K562 (cell line): ENCODE measurements at regions not wholly inside any gene's neighbourhood (a gene's known extent, or its start where the extent isn't known, plus 50 kb on each side); places are given as distances from the start of the nearest gene placed in this dataset.

Source experiments
- ATAC-seq: fragments of 200-7000 bp; cut with Tn5 transposase; 3 replicates; pipeline ENCODE4 v1.9.1; 2020; ENCODE audit warnings: moderate library complexity
- BruUV-seq: library from RNA; stranded (reverse); fragments of 400-500 nt; replicated peaks from 2 replicates; lab custom pipeline; 2021; lab: Mats Ljungman, UMichigan
- CTCF ChIA-PET: fragments of 300-600 bp; formaldehyde crosslinking; extraction: SDS; loops from one replicate; lab custom pipeline; 2021; ENCODE audit warnings: low intra/inter-chr PET ratio; lab: Yijun Ruan, JAX
- POLR2A ChIA-PET: fragments of 300-600, 350-650 bp; sonication (Branson Sonifier 250); formaldehyde crosslinking; extraction: SDS; loops from one replicate; lab custom pipeline; 2021; ENCODE audit warnings: antibody characterized with exemption, inconsistent platforms; lab: Yijun Ruan, JAX
- DNase-seq, 4 experiments: peaks; one replicate each; pipeline versions ENCODE4 v3.0.0 to v3.0.0-alpha.2; 2011 to 2018; ENCODE audit warnings: low spot score in 3 of 4, mixed read lengths in 3 of 4; ENCODE audit errors: extremely low read depth in 1 of 4
- FAIRE-seq: peaks from 2 replicates; lab custom pipeline; 2011; peaks lifted over from hg19 to GRCh38; lab: Jason Lieb, UNC
- H2AFZ ChIP-seq: 2 replicates; pipeline ENCODE4 v1.6.0; 2011; ENCODE audit warnings: low read depth, low read length, control low read depth, inconsistent platforms
- H3K27ac ChIP-seq: fragments of 200-600 bp; 3 replicates; pipeline ENCODE4 v1.8.0; 2011; ENCODE audit warnings: low read depth, mild to moderate bottlenecking, control low read depth, inconsistent platforms, low read length, moderate library complexity, mixed read lengths; ENCODE audit errors: extremely low read depth
- H3K27me3 ChIP-seq, 2 experiments: fragments of 300-600 bp in 1 of 2; 2 replicates in 1 of 2; 3 replicates in 1 of 2; pipeline versions ENCODE4 v1.6.0 to v1.8.0; 2011; ENCODE audit warnings: inconsistent platforms in 2 of 2, low read length in 2 of 2, mild to moderate bottlenecking in 1 of 2, mixed read lengths in 1 of 2, moderate library complexity in 1 of 2; ENCODE audit not compliant: control insufficient read depth in 2 of 2, insufficient read depth in 2 of 2
- H3K36me3 ChIP-seq: fragments of 300-600 bp; 3 replicates; pipeline ENCODE4 v1.8.0; 2011; ENCODE audit warnings: mild to moderate bottlenecking, low read length, inconsistent platforms; ENCODE audit not compliant: control insufficient read depth, insufficient read depth
- H3K4me1 ChIP-seq, 2 experiments: fragments of 200-600 bp in 1 of 2; replicated peaks in 1 of 2; 2 replicates in 1 of 2; 3 replicates in 1 of 2; pipeline versions ENCODE4 v1.5.1 to v1.8.0; 2011; ENCODE audit warnings: inconsistent platforms in 2 of 2, low read length in 2 of 2, mild to moderate bottlenecking in 1 of 2, mixed read lengths in 1 of 2, moderate library complexity in 1 of 2; ENCODE audit not compliant: control insufficient read depth in 2 of 2, insufficient read depth in 2 of 2
- H3K4me2 ChIP-seq: 2 replicates; pipeline ENCODE4 v1.6.1; 2011; ENCODE audit warnings: low read length, control low read depth, inconsistent platforms, mixed read lengths; ENCODE audit not compliant: insufficient read depth
- H3K4me3 ChIP-seq: fragments of 200-600 bp; sonication (generic), shearing (Covaris generic); 2 replicates; pipeline ENCODE4 v1.5.1; 2016; ENCODE audit warnings: control low read depth, inconsistent platforms
- H3K79me2 ChIP-seq: fragments of 200-600 bp; 3 replicates; pipeline ENCODE4 v1.8.0; 2011; ENCODE audit warnings: low read length, inconsistent platforms; ENCODE audit not compliant: control insufficient read depth, insufficient read depth
- H3K9ac ChIP-seq, 2 experiments: 2 replicates each; pipeline versions ENCODE4 v1.6.0 to v1.6.1; 2011; ENCODE audit warnings: low read depth in 2 of 2, low read length in 2 of 2, control low read depth in 1 of 2, inconsistent platforms in 1 of 2, mild to moderate bottlenecking in 1 of 2, mixed read lengths in 1 of 2; ENCODE audit not compliant: insufficient read depth in 1 of 2
- H3K9me1 ChIP-seq: one replicate; pipeline ENCODE4 v1.6.0; 2011; ENCODE audit warnings: inconsistent platforms, mild to moderate bottlenecking, low read length, moderate library complexity; ENCODE audit not compliant: control insufficient read depth, insufficient read depth
- H3K9me3 ChIP-seq: replicated peaks from 2 replicates; pipeline ENCODE4 v1.5.1; 2011; ENCODE audit warnings: low read depth, low read length, inconsistent platforms; ENCODE audit not compliant: control insufficient read depth, insufficient read depth
- H4K20me1 ChIP-seq: replicated peaks from 2 replicates; pipeline ENCODE4 v1.6.1; 2011; ENCODE audit warnings: low read length, inconsistent platforms, mixed read lengths; ENCODE audit not compliant: control insufficient read depth, insufficient read depth
- CCNT2 ChIP-seq: IDR thresholded peaks from 2 replicates; pipeline ENCODE4 v1.6.1; 2011; ENCODE audit warnings: borderline replicate concordance, low read depth, mild to moderate bottlenecking, moderate library complexity, mixed read lengths, low read length; ENCODE audit not compliant: insufficient read length; ENCODE audit errors: extremely low read depth
- HDGF ChIP-seq: fragments of 450-650 bp; IDR thresholded peaks from 2 replicates; pipeline ENCODE4 v1.6.1; 2016
- HMGN3 ChIP-seq: IDR thresholded peaks from 2 replicates; pipeline ENCODE4 v1.6.1; 2011; ENCODE audit warnings: borderline replicate concordance, low read depth, mild to moderate bottlenecking, mixed read lengths, low read length; ENCODE audit not compliant: insufficient read length; ENCODE audit errors: extremely low read depth
- HSF4 ChIP-seq: fragments of 250-450 bp; sonication (Bioruptor Pico); IDR thresholded peaks from 2 replicates; pipeline ENCODE4 v2.1.2; 2022; ENCODE audit warnings: mild to moderate bottlenecking, moderate library complexity, borderline replicate concordance
- NCOA1 ChIP-seq: fragments of 450-650 bp; IDR thresholded peaks from 2 replicates; pipeline ENCODE4 v1.6.1; 2016; ENCODE audit warnings: low read depth
- POLR2H ChIP-seq: IDR thresholded peaks from 2 replicates; pipeline ENCODE4 v1.6.1; 2016; ENCODE audit warnings: missing genetic modification characterization, low read depth, mild to moderate bottlenecking, control low read depth, missing compliant biosample characterization, moderate library complexity
- PRPF4 ChIP-seq: fragments of 200-400 bp; formaldehyde crosslinking; IDR thresholded peaks from one replicate; pipeline ENCODE4 v1.6.1; 2017; ENCODE audit warnings: low read length, low read depth, mild to moderate bottlenecking; ENCODE audit not compliant: insufficient read depth, poor library complexity, severe bottlenecking
- TEAD2 ChIP-seq: fragments of 450-650 bp; IDR thresholded peaks from 2 replicates; pipeline ENCODE4 v1.6.1; 2016; ENCODE audit warnings: missing genetic modification characterization, control low read depth, missing compliant biosample characterization
- TFAM ChIP-seq: fragments of 250-450 bp; sonication (Bioruptor Pico); conservative IDR thresholded peaks from 2 replicates; pipeline ENCODE4 v1.5.0; 2021; ENCODE audit warnings: mild to moderate bottlenecking, moderate library complexity
- TRIM28 ChIP-seq: fragments of 450-650 bp; IDR thresholded peaks from 2 replicates; pipeline ENCODE4 v1.6.1; 2017
- ZNF316 ChIP-seq: fragments of 450-650 bp; IDR thresholded peaks from 2 replicates; pipeline ENCODE4 v1.6.1; 2016
- WGBS: fragments of 100-300 bp; shearing (Covaris generic); methylation state at CpG from one replicate; pipeline ENCODE4 v1.1.6; 2016; ENCODE audit warnings: low coverage, mixed read lengths; ENCODE audit not compliant: insufficient coverage; ENCODE audit errors: missing lambda C conversion rate; 5-methylcytosine and 5-hydroxymethylcytosine counted together
- in situ Hi-C: fragments of 300-500 bp; cut with MboI; formaldehyde crosslinking; loops from 4 replicates; pipeline ENCODE4 v1.15.0; 2018; ENCODE audit warnings: inconsistent platforms, mixed read lengths
- intact Hi-C: fragments of 100-400 bp; cut with micrococcal nuclease; formaldehyde crosslinking; loops from 2 replicates; pipeline ENCODE4 v1.14.2; 2022
- TF ChIP-seq, protein P1 (sequence below): fragments of 450-650 bp; conservative IDR thresholded peaks from 2 replicates; pipeline ENCODE4 v1.6.1; 2016; ENCODE audit warnings: missing genetic modification characterization, low read depth, mild to moderate bottlenecking, control low read depth, missing compliant biosample characterization

DNA sequence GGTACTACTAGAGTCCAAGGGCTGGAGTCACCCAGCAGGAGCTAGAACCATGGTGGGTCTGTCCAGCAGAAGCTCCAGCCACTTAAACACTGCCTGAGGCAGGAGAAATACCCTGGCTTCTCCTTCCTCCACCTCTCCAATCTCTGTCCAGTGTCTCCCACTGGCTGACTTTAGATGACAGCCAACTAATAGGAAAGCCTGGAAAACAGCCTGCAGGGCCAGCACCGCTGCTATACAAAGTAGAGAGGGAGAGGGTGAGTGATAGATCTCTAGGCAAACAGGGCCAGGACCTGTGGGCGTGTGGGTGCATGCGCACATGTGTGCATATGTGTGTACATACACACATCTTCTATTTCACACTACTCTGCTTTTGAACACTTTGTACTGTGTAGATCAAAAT lies 56.5 kb upstream of the ATP8A1 start:
- Histone ChIP-seq H3K9me1 (no peaks in the 10 kb centered on the region), H3K36me3 (no peaks in the 10 kb centered on the region), H3K4me2 (no peak overlapping the region), H4K20me1 (no peaks in the 10 kb centered on the region), H3K27me3 (no peaks in the 10 kb centered on the region), H3K9me3 (no peaks in the 10 kb centered on the region), H3K4me1 (no peaks in the 10 kb centered on the region)
- no peak for ATAC-seq
- POLR2A ChIA-PET, result no interaction called here
- CTCF ChIA-PET, result no interaction called here
- TF ChIP-seq NCOA1 (no peak), POLR2H (tag) (no peak), HMGN3 (no peak), CCNT2 (no peak), TEAD2 (no peak), HSF4 (CRISPR knock-in tag) (no peak), ZNF316 (no peak), HDGF (no peak), TFAM (CRISPR knock-in tag) (no peak), TRIM28 (no peak), PRPF4 (no peak)
- TF ChIP-seq, protein P1, sequence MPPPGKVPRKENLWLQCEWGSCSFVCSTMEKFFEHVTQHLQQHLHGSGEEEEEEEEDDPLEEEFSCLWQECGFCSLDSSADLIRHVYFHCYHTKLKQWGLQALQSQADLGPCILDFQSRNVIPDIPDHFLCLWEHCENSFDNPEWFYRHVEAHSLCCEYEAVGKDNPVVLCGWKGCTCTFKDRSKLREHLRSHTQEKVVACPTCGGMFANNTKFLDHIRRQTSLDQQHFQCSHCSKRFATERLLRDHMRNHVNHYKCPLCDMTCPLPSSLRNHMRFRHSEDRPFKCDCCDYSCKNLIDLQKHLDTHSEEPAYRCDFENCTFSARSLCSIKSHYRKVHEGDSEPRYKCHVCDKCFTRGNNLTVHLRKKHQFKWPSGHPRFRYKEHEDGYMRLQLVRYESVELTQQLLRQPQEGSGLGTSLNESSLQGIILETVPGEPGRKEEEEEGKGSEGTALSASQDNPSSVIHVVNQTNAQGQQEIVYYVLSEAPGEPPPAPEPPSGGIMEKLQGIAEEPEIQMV (tag), result no peak
- TF ChIP-seq, all 486 proteins: peak for 0
- intact Hi-C loops (no loop called here), in situ Hi-C loops (no loop called here)
- WGBS, result 0% methylated on average over 3 of the region's 3 CpGs
- Histone ChIP-seq H3K4me3 (no peak overlapping the region), H3K9ac (no peak overlapping the region), H3K79me2 (no peaks in the 10 kb centered on the region), H2AFZ (no peak overlapping the region), H3K27ac (no peak overlapping the region)
- BruUV-seq, result no TSS peak
- DNase-seq, result no peak
- FAIRE-seq, result no peak
